Epidermal melanocyte (primary cell): ENCODE measurements at regions not wholly inside any gene's neighbourhood (a gene's known extent, or its start where the extent isn't known, plus 50 kb on each side); places are given as distances from the start of the nearest gene placed in this dataset.

Experiments
- DNase-seq: peaks from one replicate; pipeline ENCODE4 v3.0.0; 2011; ENCODE audit warnings: low spot score; ENCODE audit not compliant: insufficient read length

- DNase-seq = no peak
Observed at GRCh38 chr5:123802298-123802951, 290.4 kb downstream of the CSNK1G3 start.

DNA sequence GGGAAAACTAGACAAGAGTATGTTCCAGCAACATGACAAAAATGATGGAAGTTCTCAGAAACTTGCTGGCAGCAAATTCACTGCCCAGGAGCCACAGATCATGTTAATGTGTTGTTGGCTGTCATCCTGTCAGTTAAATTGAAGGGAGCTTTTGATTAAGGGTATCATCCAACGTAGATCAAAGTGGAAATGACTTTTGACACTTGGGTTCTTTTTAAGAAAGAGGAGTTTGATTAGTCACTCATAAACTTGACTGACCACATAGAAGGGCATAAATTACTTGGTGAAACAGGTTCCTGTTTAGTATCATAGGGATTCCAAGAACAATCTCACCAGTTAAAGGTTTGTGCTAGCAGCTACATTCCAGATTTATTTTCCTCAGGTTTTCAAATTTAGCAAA is 288.7 kb downstream of the CSNK1G3 start:
- no peak for DNase-seq

GRCh38 chr5:123795688-123796087 is 283.7 kb downstream of the CSNK1G3 start:
- no peak for DNase-seq

- DNase-seq = no peak
Observed at GRCh38 chr5:123790226-123790625, 278.2 kb downstream of the CSNK1G3 start.

- DNase-seq = no peak
Observed at GRCh38 chr5:123787635-123788034, 275.7 kb downstream of the CSNK1G3 start.

- no peak for DNase-seq
Observed at GRCh38 chr5:123787136-123787535, 275.2 kb downstream of the CSNK1G3 start.

- no peak for DNase-seq
Observed at GRCh38 chr5:123786411-123786810, 274.4 kb downstream of the CSNK1G3 start.

GRCh38 chr5:123785162-123786071 is 273.4 kb downstream of the CSNK1G3 start:
- no peak for DNase-seq

GRCh38 chr5:123783421-123783820 is 271.4 kb downstream of the CSNK1G3 start:
- no peak for DNase-seq

- DNase-seq = no peak
Observed at GRCh38 chr5:123778641-123779040, 266.7 kb downstream of the CSNK1G3 start.

DNA sequence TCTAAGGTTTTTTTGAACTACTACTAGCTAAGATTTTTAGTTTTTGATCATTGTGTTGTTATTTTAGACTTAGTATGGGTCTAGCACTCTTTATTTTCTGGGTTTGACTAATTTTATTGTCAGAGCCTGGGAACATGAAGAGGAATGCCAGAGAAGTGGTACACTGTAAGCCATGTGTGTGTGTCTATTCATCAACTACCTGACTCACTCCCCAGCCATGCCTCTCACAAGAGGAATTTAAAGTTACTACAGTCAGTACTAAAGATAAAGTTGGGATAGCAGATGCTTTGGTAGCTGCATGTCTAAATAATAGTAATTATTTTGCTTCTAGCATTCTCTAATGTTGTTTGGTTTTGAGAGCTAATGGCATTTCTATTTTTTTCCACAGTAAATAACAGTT is 264.8 kb downstream of the CSNK1G3 start:
- DNase-seq = no peak

DNA sequence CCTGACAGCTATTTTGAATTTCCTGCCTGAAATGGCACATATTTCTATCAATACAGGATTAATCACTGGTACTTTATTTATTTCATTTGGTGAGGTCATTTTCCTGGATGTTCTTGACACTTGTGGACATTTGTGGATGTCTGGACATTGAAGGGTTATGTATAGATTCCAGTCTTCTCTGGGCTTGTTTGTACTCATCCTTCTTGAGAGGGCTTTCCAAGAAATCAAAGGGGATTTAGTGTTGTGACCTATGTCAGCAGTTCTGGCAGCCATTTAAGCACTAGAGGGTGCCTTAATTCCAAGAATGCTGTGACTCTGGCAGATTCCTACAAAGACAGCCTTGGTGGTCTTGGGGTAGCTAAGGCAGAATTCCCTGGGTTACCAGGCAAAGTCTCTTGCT is 259.7 kb downstream of the CSNK1G3 start:
- DNase-seq = no peak

DNA sequence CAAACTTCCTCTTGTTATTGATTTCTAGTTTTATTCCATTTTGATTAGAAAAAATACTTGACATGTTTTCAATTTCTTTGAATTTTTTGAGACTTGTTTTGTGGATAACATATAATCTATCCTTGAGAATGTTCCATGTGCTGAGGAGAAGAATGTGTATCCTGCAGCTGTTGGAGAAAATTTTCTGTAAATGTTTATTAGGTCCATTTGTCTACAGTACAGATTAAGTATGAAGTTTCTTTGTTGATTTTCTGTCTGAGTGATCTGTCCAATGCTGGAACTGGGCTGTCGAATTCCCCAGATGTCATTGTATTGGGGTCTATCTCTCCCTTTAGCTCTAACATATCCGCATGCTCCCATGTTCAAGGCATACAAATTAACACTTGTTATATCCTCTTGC is 251.2 kb downstream of the CSNK1G3 start:
- DNase-seq = no peak

DNA sequence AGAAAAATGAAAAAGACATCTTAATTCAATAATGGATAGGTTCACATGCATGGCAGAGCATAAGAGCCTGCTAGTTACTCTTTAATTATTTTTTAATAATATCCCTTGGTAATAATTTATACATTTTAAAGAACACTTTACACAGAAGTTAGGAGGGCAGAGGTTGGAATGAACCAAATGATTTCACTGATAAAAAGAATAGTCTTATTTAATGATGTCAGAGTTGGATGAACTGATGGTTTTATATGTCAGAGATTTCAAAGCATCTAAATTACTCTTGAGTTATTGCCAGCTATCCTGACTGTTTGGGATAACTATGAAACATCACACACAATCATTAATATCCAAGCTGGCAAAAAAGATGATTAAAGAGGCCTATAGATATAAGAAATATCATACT is 244.8 kb downstream of the CSNK1G3 start:
- DNase-seq = no peak

GRCh38 chr5:123756318-123756665 is 244.3 kb downstream of the CSNK1G3 start:
- DNase-seq = no peak

GRCh38 chr5:123755653-123756317 is 243.8 kb downstream of the CSNK1G3 start:
- DNase-seq = no peak

DNA sequence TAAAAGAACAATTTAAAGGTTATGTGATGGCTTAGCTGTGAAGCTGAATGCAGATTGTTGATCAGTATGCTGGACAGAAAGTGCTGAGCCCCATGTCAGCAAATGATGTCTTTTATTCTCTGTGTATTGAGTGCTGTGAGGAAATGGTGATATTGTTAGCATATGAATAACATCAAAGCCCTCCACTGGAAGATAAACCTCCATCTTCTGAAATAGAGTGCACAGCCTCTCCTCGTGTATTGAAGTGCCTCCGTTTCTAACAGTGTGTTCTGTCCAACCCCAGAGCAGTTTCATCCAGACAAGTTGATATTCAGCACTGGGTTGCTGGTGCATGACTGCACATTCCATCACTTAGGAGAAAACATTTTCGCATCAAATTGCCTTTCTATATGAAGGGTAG is 242.9 kb downstream of the CSNK1G3 start:
- no peak for DNase-seq

DNA sequence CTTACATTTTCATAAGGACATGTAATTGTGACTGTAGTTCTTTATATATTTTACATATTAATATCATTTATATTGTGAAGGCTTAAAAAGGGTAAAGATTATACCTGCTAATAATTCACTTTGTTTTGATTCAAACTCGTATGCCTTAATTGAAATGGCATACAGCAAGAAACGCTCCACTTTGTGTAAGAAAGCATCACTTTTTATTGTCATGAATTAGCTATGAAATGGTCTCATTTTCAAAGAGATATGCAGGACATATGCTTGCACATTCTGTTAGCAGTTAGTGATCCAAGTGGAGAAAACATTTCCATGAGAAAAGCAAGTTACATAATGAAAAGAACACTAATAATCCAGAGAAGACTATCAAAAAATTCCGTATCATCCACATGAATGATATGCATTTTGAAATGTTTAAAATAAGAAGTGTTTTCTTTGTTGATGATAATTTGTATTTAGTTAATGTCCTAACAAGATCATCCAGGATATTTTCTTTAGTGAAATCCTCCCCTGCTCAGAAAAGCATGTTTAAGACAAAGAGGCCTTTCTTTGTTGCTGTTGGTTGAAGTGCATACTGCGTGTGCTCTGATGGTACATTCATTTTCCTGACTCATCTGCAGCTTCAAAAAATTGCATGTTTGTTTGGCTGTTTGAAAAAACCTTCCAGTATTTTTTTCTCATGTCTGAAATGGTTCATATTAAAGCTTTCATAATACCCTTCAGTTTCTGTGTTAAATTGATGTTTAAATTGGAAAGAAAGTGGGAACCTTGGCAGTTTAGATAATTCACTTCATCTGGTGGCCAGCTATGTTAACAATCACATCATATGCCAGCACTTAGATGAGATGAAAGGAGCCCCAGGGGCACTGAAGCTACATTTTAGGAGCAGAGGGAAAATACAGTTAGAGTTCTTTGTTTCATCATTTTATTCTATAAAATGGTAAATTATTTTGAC is 242.2 kb downstream of the CSNK1G3 start:
- no peak for DNase-seq

- DNase-seq = no peak
Observed at GRCh38 chr5:123753180-123753936, 241.4 kb downstream of the CSNK1G3 start.

DNA sequence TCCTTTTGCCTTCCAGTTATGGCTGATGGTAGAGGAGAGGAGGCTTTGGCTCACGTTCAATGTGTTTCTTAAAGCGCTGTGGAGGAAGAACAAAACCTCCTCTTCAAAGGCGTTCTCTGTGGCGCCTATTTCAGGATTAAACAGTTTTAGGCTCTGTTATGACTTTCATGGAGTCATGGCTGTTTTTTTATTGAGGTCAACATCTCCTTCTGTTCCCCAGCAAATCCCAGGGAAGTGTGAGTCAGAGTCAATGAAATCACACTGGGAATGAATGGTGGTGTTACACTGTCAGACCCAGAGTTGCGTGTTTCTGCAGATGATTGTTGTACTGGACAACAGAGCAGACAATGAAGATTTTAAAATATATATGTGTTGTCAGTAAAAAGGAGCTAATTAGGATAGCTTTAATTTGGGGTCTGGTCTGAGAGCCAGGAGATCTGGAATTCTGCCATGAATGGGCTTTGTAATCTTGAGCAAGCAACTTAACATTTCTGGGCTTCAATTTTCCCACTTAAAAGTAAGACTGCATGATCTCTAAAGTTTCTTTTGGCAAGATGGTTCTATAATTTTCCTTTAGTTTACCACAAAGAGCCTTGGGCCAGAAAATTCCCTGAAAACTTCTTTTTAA is 240.7 kb downstream of the CSNK1G3 start:
- no peak for DNase-seq
